Activated gamma-delta T cell (primary cell): ENCODE measurements at regions not wholly inside any gene's neighbourhood (a gene's known extent, or its start where the extent isn't known, plus 50 kb on each side); places are given as distances from the start of the nearest gene placed in this dataset.
"Not testable (repeated sequence)": the region's sequence is repeated elsewhere in the genome, so short reads cannot be mapped to it uniquely, and the experiment has no call there.

Experiments
- DNase-seq: peaks from one replicate; lab custom pipeline; 2025; lab: John Stamatoyannopoulos, UW

GRCh38 chr2:133624551-133624950 lies 56.3 kb upstream of the NCKAP5 start:
- DNase-seq = no peak

GRCh38 chr2:133627741-133628140 lies 59.5 kb upstream of the NCKAP5 start:
- no peak for DNase-seq

- no peak for DNase-seq
Measured at GRCh38 chr2:133633309-133633708, 65.0 kb upstream of the NCKAP5 start.

- DNase-seq = no peak
Measured at GRCh38 chr2:133633881-133634409, 65.7 kb upstream of the NCKAP5 start.

- no peak for DNase-seq
Measured at GRCh38 chr2:133635131-133635530, 66.9 kb upstream of the NCKAP5 start.

- no peak for DNase-seq
Measured at GRCh38 chr2:133636287-133636686, 68.0 kb upstream of the NCKAP5 start.

- DNase-seq = no peak
Measured at GRCh38 chr2:133640103-133640502, 71.8 kb upstream of the NCKAP5 start.

GRCh38 chr2:133641497-133641896 lies 73.2 kb upstream of the NCKAP5 start:
- no peak for DNase-seq

- no peak for DNase-seq
Measured at GRCh38 chr2:133641942-133642725, 73.9 kb upstream of the NCKAP5 start.

GRCh38 chr2:133642791-133643191 lies 74.5 kb upstream of the NCKAP5 start:
- no peak for DNase-seq

- no peak for DNase-seq
Measured at GRCh38 chr2:133643863-133644262, 75.6 kb upstream of the NCKAP5 start.

- DNase-seq = no peak
Measured at GRCh38 chr2:133644846-133645245, 76.6 kb upstream of the NCKAP5 start.

GRCh38 chr2:133647386-133647785 lies 79.1 kb upstream of the NCKAP5 start:
- DNase-seq = not testable (repeated sequence)

GRCh38 chr2:133651861-133652260 lies 83.6 kb upstream of the NCKAP5 start:
- DNase-seq = no peak

GRCh38 chr2:133652398-133652797 lies 84.1 kb upstream of the NCKAP5 start:
- DNase-seq = no peak

GRCh38 chr2:133653056-133653455 lies 84.8 kb upstream of the NCKAP5 start:
- no peak for DNase-seq

GRCh38 chr2:133654949-133655348 lies 86.7 kb upstream of the NCKAP5 start:
- no peak for DNase-seq

GRCh38 chr2:133655610-133656009 lies 87.3 kb upstream of the NCKAP5 start:
- no peak for DNase-seq

- no peak for DNase-seq
Measured at GRCh38 chr2:133657591-133657990, 89.3 kb upstream of the NCKAP5 start.

- DNase-seq = no peak
Measured at GRCh38 chr2:133658020-133658903, 90.0 kb upstream of the NCKAP5 start.

GRCh38 chr2:133660510-133660909 lies 92.2 kb upstream of the NCKAP5 start:
- no peak for DNase-seq

GRCh38 chr2:133661392-133661791 lies 93.1 kb upstream of the NCKAP5 start:
- DNase-seq = no peak

- no peak for DNase-seq
Measured at GRCh38 chr2:133666621-133667020, 98.4 kb upstream of the NCKAP5 start.
